ENCODE measurements at regions not wholly inside any gene's neighbourhood (a gene's known extent, or its start where the extent isn't known, plus 50 kb on each side); places are given as distances from the start of the nearest gene placed in this dataset.
"Not testable (repeated sequence)": the region's sequence is repeated elsewhere in the genome, so short reads cannot be mapped to it uniquely, and the experiment has no call there.

DNA sequence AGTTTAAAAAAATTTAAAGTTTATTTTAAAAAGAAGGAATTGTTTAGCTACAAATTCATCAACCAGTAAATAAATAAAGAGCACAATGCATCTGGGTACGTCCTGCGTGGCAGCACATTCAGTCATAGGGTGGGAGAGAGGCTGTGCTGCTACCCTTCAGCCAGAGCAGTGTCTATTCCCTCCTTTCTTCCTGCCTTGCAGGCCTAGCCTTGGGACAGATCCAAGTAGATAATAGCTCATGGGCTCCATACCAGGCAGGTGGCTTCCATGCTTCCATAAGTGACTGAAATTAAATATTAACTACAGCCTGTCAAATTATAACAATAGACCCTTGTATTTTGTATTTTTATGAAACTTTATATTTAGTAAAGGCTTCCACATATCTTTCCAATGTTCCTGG is 408.3 kb upstream of the RGMB start:
- no peak for DNase-seq (ENCODE audit: low spot score)

GRCh38 chr5:98368141-98368540 is 405.3 kb upstream of the RGMB start:
- no peak for DNase-seq (ENCODE audit: low spot score)

- DNase-seq (ENCODE audit: low spot score): no peak
Measured at GRCh38 chr5:98372351-98372750, 401.1 kb upstream of the RGMB start.

- DNase-seq (ENCODE audit: low spot score): no peak
Measured at GRCh38 chr5:98391921-98392625, 381.4 kb upstream of the RGMB start.

GRCh38 chr5:98393205-98393604 is 380.3 kb upstream of the RGMB start:
- not testable (repeated sequence) for DNase-seq (ENCODE audit: low spot score)

DNA sequence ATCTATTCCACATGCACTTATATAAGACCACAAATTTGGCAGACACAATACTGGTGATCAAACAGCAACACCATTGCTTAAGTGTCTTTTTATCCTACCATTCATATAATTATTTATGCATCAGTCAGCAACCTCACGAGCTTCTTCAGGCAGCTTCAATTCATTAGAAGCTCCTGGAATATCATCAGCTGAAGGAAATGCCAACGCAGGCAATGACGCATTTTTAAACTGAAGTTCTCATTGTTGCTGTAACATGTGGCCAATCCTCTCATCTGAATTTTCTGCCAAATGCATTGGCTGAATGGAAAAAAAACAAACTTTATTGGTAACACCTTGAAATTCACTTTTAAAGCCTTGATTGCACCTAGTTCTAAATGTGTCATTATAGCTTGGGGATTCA is 376.4 kb upstream of the RGMB start:
- no peak for DNase-seq (ENCODE audit: low spot score)

GRCh38 chr5:98398465-98398864 is 375.0 kb upstream of the RGMB start:
- DNase-seq (ENCODE audit: low spot score): no peak

DNA sequence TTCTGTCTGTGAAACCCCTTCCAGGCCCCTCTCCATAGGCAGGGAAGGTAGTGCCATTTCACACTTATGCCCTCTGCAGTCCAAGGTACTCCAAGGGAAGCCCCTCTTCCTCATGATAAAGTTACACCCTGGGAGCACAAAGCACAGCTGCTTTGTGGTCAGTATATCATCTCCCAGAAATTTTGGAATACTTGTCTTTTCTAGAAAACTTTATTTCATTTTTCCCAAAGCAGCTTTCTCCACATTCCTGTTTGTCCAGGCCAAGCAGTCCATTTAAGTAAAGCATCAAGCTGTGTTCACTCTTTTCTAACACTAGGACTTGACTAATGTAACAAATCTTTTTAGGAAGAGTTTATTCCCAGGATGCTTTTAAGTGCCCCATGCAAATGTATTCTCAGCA is 371.8 kb upstream of the RGMB start:
- no peak for DNase-seq (ENCODE audit: low spot score)

DNA sequence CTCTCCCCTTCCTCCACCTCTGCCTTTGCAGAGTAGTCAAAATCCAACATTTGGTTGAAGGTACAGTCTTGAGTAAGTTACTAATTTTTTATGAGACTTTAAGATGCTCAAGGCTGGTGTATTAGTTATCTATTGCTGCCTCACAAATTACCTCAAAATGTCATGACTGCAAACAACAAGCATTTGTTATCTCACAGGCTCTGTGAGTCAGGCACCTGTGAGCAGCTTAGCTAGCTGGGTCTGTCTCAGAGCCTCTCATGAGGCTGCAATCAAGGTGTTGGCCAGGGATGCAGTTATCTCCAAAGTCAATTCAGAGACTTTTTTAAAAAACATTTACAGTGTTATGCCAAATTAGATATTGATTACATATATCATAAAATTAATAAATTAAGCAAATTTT is 371.3 kb upstream of the RGMB start:
- no peak for DNase-seq (ENCODE audit: low spot score)

GRCh38 chr5:98403131-98403530 is 370.3 kb upstream of the RGMB start:
- no peak for DNase-seq (ENCODE audit: low spot score)

DNA sequence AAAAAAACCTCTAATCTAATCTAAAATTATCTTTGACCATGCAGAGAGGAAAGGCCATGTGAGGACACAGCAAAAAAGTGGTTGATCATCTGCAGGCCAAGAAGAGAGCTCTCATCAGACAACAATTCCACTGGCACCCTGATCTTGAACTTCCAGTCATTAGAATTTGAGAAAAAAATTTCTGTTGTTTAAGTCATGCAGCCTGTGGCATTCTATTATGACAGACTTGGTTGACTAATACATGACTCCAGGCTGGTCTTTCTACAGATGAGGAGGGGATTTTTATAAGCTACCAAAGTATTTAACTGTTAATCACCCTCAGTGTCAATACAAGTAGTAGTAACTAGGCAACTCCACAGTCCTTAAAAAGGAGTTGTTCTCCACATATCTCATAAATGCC is 358.5 kb upstream of the RGMB start:
- no peak for DNase-seq (ENCODE audit: low spot score)

- DNase-seq (ENCODE audit: low spot score): no peak
Measured at GRCh38 chr5:98415663-98416062, 357.8 kb upstream of the RGMB start.

DNA sequence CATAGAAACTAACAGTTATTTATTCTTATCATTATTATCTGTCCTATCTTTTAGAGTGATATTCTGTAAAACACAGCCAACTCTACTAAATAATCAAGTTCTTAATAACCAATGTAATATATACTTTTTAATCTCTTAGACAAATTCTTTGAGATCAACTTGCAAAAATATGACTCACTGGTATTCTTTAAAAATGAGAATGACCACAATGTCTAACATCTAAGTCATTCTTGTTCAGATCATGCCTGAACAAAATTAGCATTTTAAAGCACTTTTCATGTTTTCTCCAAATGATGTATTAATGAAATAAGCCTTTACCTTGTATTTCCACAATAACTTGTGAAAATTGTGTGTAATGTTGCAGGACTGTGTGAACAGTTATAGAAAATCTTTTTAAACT is 356.9 kb upstream of the RGMB start:
- no peak for DNase-seq (ENCODE audit: low spot score)

GRCh38 chr5:98419825-98420224 is 353.6 kb upstream of the RGMB start:
- no peak for DNase-seq (ENCODE audit: low spot score)

DNA sequence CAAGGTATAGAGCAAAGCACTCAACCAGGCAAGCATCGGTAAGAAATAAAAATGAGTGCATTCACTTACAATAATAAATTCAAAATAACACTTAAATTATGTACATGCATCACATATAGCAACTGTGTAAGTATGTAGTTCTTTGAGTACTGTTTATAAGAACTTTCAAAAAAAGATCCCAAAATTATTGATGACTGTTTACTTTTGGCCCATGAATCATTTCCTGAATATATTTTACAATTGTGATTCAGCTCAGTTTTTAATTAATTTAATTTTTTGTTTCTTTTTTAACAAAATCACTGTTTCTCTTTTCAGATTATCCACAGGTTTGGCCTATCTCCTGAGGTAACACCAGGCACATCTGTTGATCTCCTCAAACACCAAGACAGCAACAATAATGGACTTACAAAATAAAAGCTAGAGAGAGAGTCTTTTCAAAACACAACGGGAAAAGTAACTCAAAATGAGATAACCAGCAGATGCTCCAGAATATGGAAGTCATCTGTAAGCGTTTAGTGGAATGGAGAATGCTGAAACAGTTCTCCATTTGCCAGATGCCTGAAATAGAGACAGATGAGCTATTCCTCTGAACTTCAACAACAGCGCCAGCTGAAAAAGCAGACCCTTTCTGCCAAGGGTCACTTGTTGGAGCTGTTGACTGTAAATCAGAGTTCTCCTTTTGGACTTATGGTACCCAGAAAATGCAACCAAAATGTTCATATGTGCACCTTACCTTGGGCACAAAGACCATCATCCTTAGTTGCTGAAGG is 348.6 kb upstream of the RGMB start:
- no peak for DNase-seq (ENCODE audit: low spot score)

DNA sequence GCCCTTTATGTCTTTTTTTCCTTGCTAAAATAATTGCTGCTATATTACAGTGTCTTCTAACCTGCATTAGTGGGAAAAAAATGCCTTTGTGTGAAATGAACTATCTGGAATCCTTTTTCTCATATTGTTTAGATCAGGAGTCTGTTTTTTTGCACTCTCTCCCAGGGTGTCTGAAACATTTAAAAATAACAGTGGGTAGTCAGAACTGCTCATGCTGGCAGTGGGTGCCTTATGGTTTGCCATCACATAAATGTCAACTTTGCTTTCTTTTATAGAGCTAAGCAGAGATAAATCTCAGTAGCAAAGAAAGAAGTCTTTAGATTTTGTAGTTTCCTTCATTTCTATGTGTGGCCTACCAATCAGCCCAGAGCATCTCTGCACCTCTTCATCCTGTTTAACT is 347.8 kb upstream of the RGMB start:
- no peak for DNase-seq (ENCODE audit: low spot score)

- DNase-seq (ENCODE audit: low spot score): no peak
Measured at GRCh38 chr5:98428806-98429205, 344.7 kb upstream of the RGMB start.

DNA sequence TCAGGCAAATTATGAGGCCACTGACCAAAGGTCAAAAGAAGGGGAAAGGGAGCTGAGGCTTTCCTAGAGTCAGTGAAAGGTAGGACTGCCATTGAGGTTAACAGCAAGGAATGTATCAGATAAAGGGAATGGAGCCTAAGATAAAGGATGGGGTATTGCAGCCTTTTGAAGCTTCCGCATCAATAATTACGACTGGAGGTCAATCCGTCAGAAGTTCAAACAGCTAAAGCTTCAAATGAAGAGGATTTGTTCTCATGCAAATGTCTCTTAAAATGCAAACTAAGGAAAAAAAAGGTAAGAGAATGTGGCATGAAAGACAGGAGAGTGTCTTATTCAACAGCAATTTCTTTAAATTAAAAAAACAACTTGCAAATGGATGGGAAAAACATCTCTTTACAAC is 341.1 kb upstream of the RGMB start:
- no peak for DNase-seq (ENCODE audit: low spot score)

DNA sequence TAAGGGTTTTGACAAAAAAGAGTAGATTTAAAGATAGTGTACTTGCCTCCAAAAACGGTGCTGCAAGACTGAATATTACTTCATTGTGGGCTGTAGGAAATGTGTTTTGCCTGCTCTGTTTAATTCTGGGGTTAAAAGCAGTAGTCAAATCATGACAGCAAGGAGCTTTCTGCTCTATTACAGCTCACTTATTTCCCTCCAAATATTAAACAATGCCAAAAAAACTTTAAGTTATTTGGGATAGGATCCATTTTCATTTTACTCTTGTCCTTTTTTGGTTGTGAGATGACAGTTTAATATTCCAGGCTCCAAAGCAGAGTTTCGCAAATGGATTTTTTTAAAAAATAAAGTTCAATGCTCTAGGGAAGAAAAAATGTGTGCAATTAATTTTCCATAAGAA is 340.4 kb upstream of the RGMB start:
- no peak for DNase-seq (ENCODE audit: low spot score)

- DNase-seq (ENCODE audit: low spot score): no peak
Measured at GRCh38 chr5:98433673-98434072, 339.8 kb upstream of the RGMB start.

DNA sequence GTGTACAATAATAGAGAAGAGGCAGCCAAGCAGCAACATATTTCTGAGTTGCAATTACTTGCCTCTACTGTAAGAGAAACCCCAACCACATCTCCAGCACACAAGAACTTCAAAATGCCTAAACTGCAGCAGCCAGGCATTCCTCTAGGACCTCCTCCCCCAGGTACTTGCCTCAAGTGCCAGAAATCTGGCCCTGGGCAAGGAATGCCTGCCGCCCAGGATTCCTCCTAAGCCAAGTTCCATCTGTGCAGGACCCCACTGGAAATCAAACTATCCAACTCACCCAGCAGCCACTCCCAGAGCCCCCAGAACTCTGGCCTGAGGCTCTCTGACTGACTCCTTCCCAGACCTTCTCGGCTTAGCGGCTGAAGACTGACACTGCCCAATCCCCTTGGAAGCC is 336.8 kb upstream of the RGMB start:
- DNase-seq (ENCODE audit: low spot score): no peak

GRCh38 chr5:98442448-98442847 is 331.0 kb upstream of the RGMB start:
- no peak for DNase-seq (ENCODE audit: low spot score)

GRCh38 chr5:98443881-98444280 is 329.6 kb upstream of the RGMB start:
- DNase-seq (ENCODE audit: low spot score): no peak

DNA sequence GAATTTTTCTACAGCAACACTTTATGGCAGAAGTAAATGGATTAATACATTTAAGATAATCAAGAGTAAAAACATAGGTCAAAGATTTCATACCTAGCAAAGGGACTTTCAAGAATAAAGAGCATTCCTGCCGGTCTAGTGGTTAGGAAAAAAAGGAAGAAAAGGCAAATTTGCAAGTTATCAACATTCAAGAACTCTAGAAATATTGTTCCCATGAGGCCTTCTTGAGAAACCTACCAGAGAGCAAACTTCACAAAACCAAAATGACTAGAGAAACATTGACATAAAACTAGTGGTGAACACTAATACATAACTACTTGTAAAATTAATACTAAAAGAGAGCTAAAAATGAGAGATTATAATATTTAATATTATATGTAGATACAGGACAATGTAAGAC is 320.2 kb upstream of the RGMB start:
- no peak for DNase-seq (ENCODE audit: low spot score)
